Smooth muscle cell (in vitro differentiated cells): ENCODE measurements at regions not wholly inside any gene's neighbourhood (a gene's known extent, or its start where the extent isn't known, plus 50 kb on each side); places are given as distances from the start of the nearest gene placed in this dataset.

ENCODE experiments used
- DNase-seq: peaks from one replicate; lab custom pipeline; 2025; ENCODE audit not compliant: unreplicated experiment; lab: John Stamatoyannopoulos, UW
- H2AFZ ChIP-seq: fragments of 200-600 bp; sonication (generic); 2 replicates; pipeline ENCODE4 v1.6.0; 2016; ENCODE audit warnings: antibody characterized with exemption, low read depth, mild to moderate bottlenecking
- H3F3A ChIP-seq: fragments of 200-600 bp; sonication (generic); 2 replicates; pipeline ENCODE4 v1.6.0; 2017; ENCODE audit warnings: antibody characterized with exemption, low read depth
- H3K27ac ChIP-seq: fragments of 200-600 bp; sonication (generic); 2 replicates; pipeline ENCODE4 v1.5.1; 2016; ENCODE audit warnings: low read depth, mild to moderate bottlenecking
- H3K27me3 ChIP-seq: fragments of 200-600 bp; sonication (generic); 2 replicates; pipeline ENCODE4 v1.6.1; 2016; ENCODE audit warnings: low read depth, mild to moderate bottlenecking
- H3K36me3 ChIP-seq: fragments of 200-600 bp; sonication (generic); 2 replicates; pipeline ENCODE4 v1.5.1; 2016; ENCODE audit warnings: low read depth
- H3K4me1 ChIP-seq: fragments of 200-600 bp; sonication (generic); 2 replicates; pipeline ENCODE4 v1.5.1; 2016; ENCODE audit warnings: low read depth
- H3K4me2 ChIP-seq: fragments of 200-600 bp; sonication (generic); 2 replicates; pipeline ENCODE4 v1.6.0; 2016; ENCODE audit warnings: mild to moderate bottlenecking
- H3K4me3 ChIP-seq: fragments of 200-600 bp; sonication (generic); 2 replicates; pipeline ENCODE4 v1.5.1; 2016; ENCODE audit warnings: mild to moderate bottlenecking
- H3K79me2 ChIP-seq: fragments of 200-600 bp; sonication (generic); 2 replicates; pipeline ENCODE4 v1.6.0; 2016; ENCODE audit warnings: low read depth, mild to moderate bottlenecking
- H3K9ac ChIP-seq: fragments of 200-600 bp; sonication (generic); 2 replicates; pipeline ENCODE4 v1.6.0; 2016; ENCODE audit warnings: low read depth
- H3K9me3 ChIP-seq: fragments of 200-600 bp; sonication (generic); replicated peaks from 2 replicates; pipeline ENCODE4 v1.5.1; 2016; ENCODE audit warnings: low read depth
- H4K20me1 ChIP-seq: fragments of 200-600 bp; sonication (generic); 2 replicates; pipeline ENCODE4 v1.6.0; 2016; ENCODE audit warnings: low read depth
- CTCF ChIP-seq: fragments of 200-600 bp; sonication (generic); IDR thresholded peaks from 2 replicates; pipeline ENCODE4 v1.5.1; 2017; ENCODE audit warnings: borderline replicate concordance, mild to moderate bottlenecking, antibody characterized with exemption; ENCODE audit not compliant: insufficient read depth, poor library complexity, severe bottlenecking
- WGBS: methylation state at CpG from one replicate; pipeline ENCODE4 v1.1.7; 2016; ENCODE audit warnings: low lambda C conversion rate; 5-methylcytosine and 5-hydroxymethylcytosine counted together

GRCh38 chrX:131779741-131780140 is 235.9 kb downstream of the OR13H1 start:
- WGBS: 91% methylated on average over 4 of the region's 4 CpGs
- Histone ChIP-seq H3K27ac (no peak overlapping the region), H3K4me2 (no peak overlapping the region), H3K9ac (no peak overlapping the region), H3K9me3 (no peaks in the 10 kb centered on the region), H3K27me3 (no peaks in the 10 kb centered on the region), H3K4me1 (no peaks in the 10 kb centered on the region), H3K4me3 (no peak overlapping the region), H3K79me2 (no peaks in the 10 kb centered on the region), H3K36me3 (no peaks in the 10 kb centered on the region), H2AFZ (no peak overlapping the region), H4K20me1 (no peaks in the 10 kb centered on the region), H3F3A (no peaks in the 10 kb centered on the region)
- TF ChIP-seq CTCF: no peak
- no peak for DNase-seq

- H4K20me1 ChIP-seq: no peaks in the 10 kb centered on the region
- no peaks in the 10 kb centered on the region for H3F3A ChIP-seq
- 65% methylated on average over 1 of the region's 1 CpG for WGBS
- H3K4me2 ChIP-seq: no peak overlapping the region
- H3K36me3 ChIP-seq: no peaks in the 10 kb centered on the region
- H3K79me2 ChIP-seq: no peaks in the 10 kb centered on the region
- no peaks in the 10 kb centered on the region for H3K27me3 ChIP-seq
- H3K27ac ChIP-seq: no peak overlapping the region
- H3K4me1 ChIP-seq: no peaks in the 10 kb centered on the region
- no peak for TF ChIP-seq CTCF
- no peak overlapping the region for H2AFZ ChIP-seq
- no peak for DNase-seq
- H3K9ac ChIP-seq: no peak overlapping the region
- no peak overlapping the region for H3K4me3 ChIP-seq
- H3K9me3 ChIP-seq: no peaks in the 10 kb centered on the region
These were observed 238.8 kb downstream of the OR13H1 start for GRCh38 chrX:131782646-131783045.

- H3K36me3 ChIP-seq: no peaks in the 10 kb centered on the region
- no peak for DNase-seq
- no peak for TF ChIP-seq CTCF
- H3K79me2 ChIP-seq: no peaks in the 10 kb centered on the region
- no peak overlapping the region for H3K4me2 ChIP-seq
- H3K4me3 ChIP-seq: no peak overlapping the region
- WGBS: 82% methylated on average over 15 of the region's 15 CpGs
- H3K9ac ChIP-seq: no peak overlapping the region
- H3K27me3 ChIP-seq: no peaks in the 10 kb centered on the region
- no peaks in the 10 kb centered on the region for H3F3A ChIP-seq
- H3K4me1 ChIP-seq: no peaks in the 10 kb centered on the region
- no peaks in the 10 kb centered on the region for H4K20me1 ChIP-seq
- no peaks in the 10 kb centered on the region for H3K9me3 ChIP-seq
- H2AFZ ChIP-seq: no peak overlapping the region
- no peak overlapping the region for H3K27ac ChIP-seq
These were observed 239.4 kb upstream of the STK26 start for GRCh38 chrX:131783555-131784308.

GRCh38 chrX:131789664-131790063 is 233.4 kb upstream of the STK26 start:
- H3K9me3 ChIP-seq: no peaks in the 10 kb centered on the region
- 80% methylated on average over 2 of the region's 2 CpGs for WGBS
- no peak overlapping the region for H3K4me3 ChIP-seq
- TF ChIP-seq CTCF: no peak
- H3K4me1 ChIP-seq: no peaks in the 10 kb centered on the region
- H3K4me2 ChIP-seq: no peak overlapping the region
- no peak overlapping the region for H2AFZ ChIP-seq
- DNase-seq: no peak
- H3K36me3 ChIP-seq: no peaks in the 10 kb centered on the region
- no peaks in the 10 kb centered on the region for H3K79me2 ChIP-seq
- H3K27ac ChIP-seq: no peak overlapping the region
- H3K27me3 ChIP-seq: no peaks in the 10 kb centered on the region
- H4K20me1 ChIP-seq: no peaks in the 10 kb centered on the region
- no peak overlapping the region for H3K9ac ChIP-seq
- H3F3A ChIP-seq: no peaks in the 10 kb centered on the region
